ENCODE measurements at regions not wholly inside any gene's neighbourhood (a gene's known extent, or its start where the extent isn't known, plus 50 kb on each side); places are given as distances from the start of the nearest gene placed in this dataset.

GRCh38 chr1:8104278-8105236, 78.4 kb upstream of the ERRFI1 start:
- Histone ChIP-seq H2AFZ (no peak overlapping the region), H3K36me3 (replicated peaks; ENCODE audit: insufficient read depth, low read depth) (no peaks in the 10 kb centered on the region), H3K9me3 (ENCODE audit: low read depth) (no peaks in the 10 kb centered on the region), H3K4me2 (no peak overlapping the region), H4K20me1 (ENCODE audit: insufficient read depth, poor library complexity, severe bottlenecking) (no peaks in the 10 kb centered on the region), H3K4me1 (ENCODE audit: insufficient read depth) (no peaks in the 10 kb centered on the region), H3K9me2 (replicated peaks; ENCODE audit: insufficient read depth) (no peaks in the 10 kb centered on the region), H3K27me3 (no peaks in the 10 kb centered on the region), H3K27ac (no peak overlapping the region), H3K4me3 (no peak overlapping the region), H3K79me2 (no peaks in the 10 kb centered on the region)
- WGBS (ENCODE audit: low lambda C conversion rate, missing lambda C conversion rate) = 91% methylated on average over 16 of the region's 16 CpGs
- TF ChIP-seq CTCF (IDR thresholded peaks at IDR 0.05; ENCODE audit: poor library complexity) = no peak
- TF ChIP-seq EZH2 (IDR thresholded peaks at IDR 0.05; ENCODE audit: borderline replicate concordance) = no peak
- TF ChIP-seq EZH2phosphoT487 (IDR thresholded peaks at IDR 0.05; ENCODE audit: low read depth, severe bottlenecking, unreplicated experiment) = no peak
- DNase-seq (ENCODE audit: low spot score) = no peak

- WGBS (ENCODE audit: low lambda C conversion rate, missing lambda C conversion rate) = 49% methylated on average over 5 of the region's 5 CpGs
- no peak overlapping the region for H2AFZ ChIP-seq
Observed at GRCh38 chr1:8097908-8098307, 71.8 kb upstream of the ERRFI1 start.

GRCh38 chr1:8097077-8097799, 71.1 kb upstream of the ERRFI1 start:
- Histone ChIP-seq H3K9me2 (replicated peaks; ENCODE audit: insufficient read depth) (no peaks in the 10 kb centered on the region), H4K20me1 (ENCODE audit: insufficient read depth, poor library complexity, severe bottlenecking) (no peaks in the 10 kb centered on the region), H2AFZ (no peak overlapping the region), H3K9me3 (ENCODE audit: low read depth) (no peaks in the 10 kb centered on the region), H3K4me2 (peak overlapping the region; percentile 13), H3K79me2 (no peaks in the 10 kb centered on the region), H3K4me3 (no peak overlapping the region), H3K36me3 (replicated peaks; ENCODE audit: insufficient read depth, low read depth) (no peaks in the 10 kb centered on the region), H3K27me3 (no peaks in the 10 kb centered on the region), H3K4me1 (ENCODE audit: insufficient read depth) (peaks cover 33% of the 10 kb centered on the region), H3K27ac (peak overlapping the region; percentile 92)
- WGBS (ENCODE audit: low lambda C conversion rate, missing lambda C conversion rate) = 44% methylated on average over 6 of the region's 6 CpGs
- TF ChIP-seq EZH2 (IDR thresholded peaks at IDR 0.05; ENCODE audit: borderline replicate concordance) (no peak), CTCF (IDR thresholded peaks at IDR 0.05; ENCODE audit: poor library complexity) (no peak), EZH2phosphoT487 (IDR thresholded peaks at IDR 0.05; ENCODE audit: low read depth, severe bottlenecking, unreplicated experiment) (no peak)
- peak; percentile 68 for DNase-seq (ENCODE audit: low spot score)

More at GRCh38 chr1:8097908-8098307, 71.8 kb upstream of the ERRFI1 start:
- TF ChIP-seq CTCF (IDR thresholded peaks at IDR 0.05; ENCODE audit: poor library complexity) (no peak), EZH2 (IDR thresholded peaks at IDR 0.05; ENCODE audit: borderline replicate concordance) (no peak), EZH2phosphoT487 (IDR thresholded peaks at IDR 0.05; ENCODE audit: low read depth, severe bottlenecking, unreplicated experiment) (no peak)
- H3K27ac ChIP-seq = peak overlapping the region; percentile 90
- DNase-seq (ENCODE audit: low spot score) = no peak
- peaks cover 33% of the 10 kb centered on the region for H3K4me1 ChIP-seq (ENCODE audit: insufficient read depth)
- no peaks in the 10 kb centered on the region for H3K9me2 ChIP-seq (replicated peaks; ENCODE audit: insufficient read depth)
- no peaks in the 10 kb centered on the region for H3K36me3 ChIP-seq (replicated peaks; ENCODE audit: insufficient read depth, low read depth)
- H3K9me3 ChIP-seq (ENCODE audit: low read depth) = no peaks in the 10 kb centered on the region
- no peak overlapping the region for H3K4me2 ChIP-seq
- no peak overlapping the region for H3K4me3 ChIP-seq
- no peaks in the 10 kb centered on the region for H4K20me1 ChIP-seq (ENCODE audit: insufficient read depth, poor library complexity, severe bottlenecking)
- H3K27me3 ChIP-seq = no peaks in the 10 kb centered on the region
- no peaks in the 10 kb centered on the region for H3K79me2 ChIP-seq

Data from hepatocyte (in vitro differentiated cells).